Immature natural killer cell (primary cell): ENCODE measurements at regions not wholly inside any gene's neighbourhood (a gene's known extent, or its start where the extent isn't known, plus 50 kb on each side); places are given as distances from the start of the nearest gene placed in this dataset.

Experiments used
- DNase-seq, 3 donors: peaks; one replicate each; pipeline ENCODE4 v3.0.0; 2022; ENCODE audit warnings: mixed read lengths in 1 of 3
- H3K27ac Mint-ChIP-seq, 6 donors: one replicate each; pipeline ENCODE4 v1.8.0; 2020; ENCODE audit warnings: mixed read lengths in 6 of 6, mild to moderate bottlenecking in 5 of 6, inconsistent platforms in 4 of 6, moderate library complexity in 3 of 6
- H3K27me3 Mint-ChIP-seq, 3 donors: one replicate each; pipeline ENCODE4 v1.8.0; 2020 to 2021; ENCODE audit warnings: low read depth in 3 of 3, mild to moderate bottlenecking in 3 of 3, mixed read lengths in 3 of 3, moderate library complexity in 3 of 3, inconsistent platforms in 1 of 3
- H3K36me3 Mint-ChIP-seq, 3 donors: one replicate each; pipeline ENCODE4 v1.8.0; 2020; ENCODE audit warnings: mixed read lengths in 3 of 3, inconsistent platforms in 2 of 3, mild to moderate bottlenecking in 2 of 3
- H3K4me1 Mint-ChIP-seq, 2 donors: one replicate each; pipeline ENCODE4 v1.8.0; 2020; ENCODE audit warnings: inconsistent platforms in 2 of 2, mild to moderate bottlenecking in 2 of 2, mixed read lengths in 2 of 2, moderate library complexity in 1 of 2
- H3K4me3 Mint-ChIP-seq, 5 donors: one replicate each; pipeline ENCODE4 v1.8.0; 2020; ENCODE audit warnings: mild to moderate bottlenecking in 5 of 5, mixed read lengths in 5 of 5, inconsistent platforms in 3 of 5, moderate library complexity in 3 of 5
- H3K9me3 Mint-ChIP-seq, 6 donors: one replicate each; pipeline ENCODE4 v1.8.0; 2020; ENCODE audit warnings: mild to moderate bottlenecking in 6 of 6, mixed read lengths in 6 of 6, inconsistent platforms in 4 of 6, moderate library complexity in 3 of 6

GRCh38 chr1:38787041-38787440 is 72.5 kb downstream of the RRAGC start:
- Mint-ChIP-seq H3K9me3 (peaks cover 0 to 1% (median 0%) of the 10 kb centered on the region in 6 donors), H3K36me3 (no peaks in the 10 kb centered on the region), H3K4me1 (no peaks in the 10 kb centered on the region), H3K27ac (no peak overlapping the region), H3K27me3 (peaks cover 1 to 28% (median 5%) of the 10 kb centered on the region in 3 donors), H3K4me3 (no peak overlapping the region)
- DNase-seq: no peak

DNA sequence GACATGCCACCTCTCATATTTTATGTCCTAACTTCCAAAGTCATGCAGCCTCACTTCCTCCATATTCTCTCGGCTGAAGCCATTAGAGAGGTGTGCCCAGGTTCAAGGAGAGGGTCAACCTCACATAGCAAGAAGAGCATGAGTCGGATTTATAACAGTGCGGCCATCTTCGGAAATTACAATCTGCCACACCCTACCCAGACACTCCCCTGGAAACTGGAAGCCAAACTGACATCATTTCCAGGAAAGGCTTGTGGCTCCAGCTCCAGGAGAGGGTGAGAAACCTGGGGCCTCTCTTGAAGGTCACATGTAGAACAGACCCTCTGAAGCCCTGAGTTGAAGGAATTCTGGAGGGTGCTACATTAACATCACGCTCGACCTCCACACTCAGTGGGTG is 73.5 kb downstream of the RRAGC start:
- Mint-ChIP-seq H3K4me3 (no peak overlapping the region), H3K36me3 (no peaks in the 10 kb centered on the region), H3K9me3 (no peaks in the 10 kb centered on the region), H3K4me1 (no peaks in the 10 kb centered on the region), H3K27me3 (peaks cover 5 to 32% (median 7%) of the 10 kb centered on the region in 3 donors), H3K27ac (no peak overlapping the region)
- no peak for DNase-seq

DNA sequence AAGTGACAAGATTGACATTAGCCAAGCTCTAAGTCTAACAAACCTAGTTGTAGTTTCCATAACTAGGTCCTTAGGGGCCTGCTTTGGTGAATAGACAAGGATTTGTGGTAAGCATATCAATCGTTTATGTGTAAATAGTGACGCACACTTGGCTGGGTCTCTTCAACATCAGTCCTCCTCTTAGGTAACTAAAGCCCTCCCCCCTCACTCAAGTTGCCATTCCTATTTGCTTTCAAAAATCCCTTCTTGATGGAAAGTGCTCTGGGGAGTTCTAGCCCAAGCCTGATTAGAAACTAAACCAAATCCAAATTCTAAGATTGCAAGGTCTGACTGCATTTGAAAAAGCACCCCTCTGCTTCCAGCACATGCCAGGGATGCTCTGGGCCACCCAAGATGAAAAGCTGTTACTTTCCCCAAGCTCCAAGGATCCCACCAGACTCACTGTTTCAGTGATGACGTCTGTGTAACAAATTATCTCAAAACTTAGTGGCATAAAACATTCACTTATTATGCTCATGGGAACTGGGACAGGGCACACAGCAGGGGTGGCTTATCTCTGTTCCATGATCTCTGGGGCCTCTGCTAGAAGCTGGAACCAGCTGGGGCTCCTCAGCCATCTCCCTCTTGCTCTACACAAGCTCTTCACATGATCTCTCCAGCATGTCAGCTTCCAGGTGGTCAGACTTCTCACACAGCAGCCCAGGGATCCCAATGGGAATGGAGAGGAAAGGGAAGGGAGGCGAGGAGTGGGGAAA is 74.1 kb downstream of the RRAGC start:
- H3K27me3 Mint-ChIP-seq: peaks cover 5 to 34% (median 7%) of the 10 kb centered on the region in 3 donors
- no peaks in the 10 kb centered on the region for H3K9me3 Mint-ChIP-seq
- DNase-seq: no peak
- H3K27ac Mint-ChIP-seq: no peak overlapping the region
- no peak overlapping the region for H3K4me3 Mint-ChIP-seq
- no peaks in the 10 kb centered on the region for H3K36me3 Mint-ChIP-seq
- H3K4me1 Mint-ChIP-seq: no peaks in the 10 kb centered on the region

DNA sequence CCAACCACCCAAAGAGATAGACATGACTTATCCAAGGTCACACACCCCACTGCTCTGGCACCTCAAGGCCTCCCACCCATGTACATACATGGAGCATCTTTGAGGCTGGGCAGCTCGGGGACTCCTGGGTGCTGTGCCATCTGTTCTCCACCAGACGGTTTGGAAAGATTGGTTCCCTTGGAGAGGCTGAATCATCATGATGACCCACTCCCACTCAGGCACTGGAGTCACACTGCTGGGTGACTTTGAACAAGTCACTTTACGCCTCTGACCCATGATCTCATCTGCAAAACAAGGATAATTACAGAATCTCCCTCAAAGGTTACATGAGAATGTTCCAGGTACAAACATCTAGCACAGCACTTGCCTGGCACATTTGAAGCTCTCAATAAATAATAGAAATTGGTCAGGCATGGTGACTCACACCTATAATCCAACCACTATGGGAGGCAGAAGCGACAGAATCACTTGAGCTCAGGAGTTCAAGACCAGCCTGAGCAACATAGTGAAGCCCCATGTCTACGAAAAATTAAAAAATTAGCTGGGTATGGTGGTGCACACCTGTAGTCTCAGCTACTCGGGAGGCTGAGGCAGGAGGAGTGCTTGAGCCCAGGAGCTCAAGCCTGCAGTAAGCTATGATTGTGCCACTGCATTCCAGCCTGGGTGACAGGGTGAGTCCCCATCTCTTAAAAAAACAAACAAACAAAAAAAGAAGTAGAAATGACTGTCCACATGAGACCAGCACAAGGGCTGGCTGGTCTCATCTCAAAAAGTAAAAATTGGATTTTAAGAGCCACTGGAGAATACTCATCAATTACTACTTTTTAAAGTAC is 74.9 kb downstream of the RRAGC start:
- no peak overlapping the region for H3K4me3 Mint-ChIP-seq
- peaks cover 5 to 31% (median 7%) of the 10 kb centered on the region in 3 donors for H3K27me3 Mint-ChIP-seq
- H3K4me1 Mint-ChIP-seq: no peaks in the 10 kb centered on the region
- DNase-seq: no peak
- H3K36me3 Mint-ChIP-seq: no peaks in the 10 kb centered on the region
- H3K9me3 Mint-ChIP-seq: no peaks in the 10 kb centered on the region
- no peak overlapping the region for H3K27ac Mint-ChIP-seq

DNA sequence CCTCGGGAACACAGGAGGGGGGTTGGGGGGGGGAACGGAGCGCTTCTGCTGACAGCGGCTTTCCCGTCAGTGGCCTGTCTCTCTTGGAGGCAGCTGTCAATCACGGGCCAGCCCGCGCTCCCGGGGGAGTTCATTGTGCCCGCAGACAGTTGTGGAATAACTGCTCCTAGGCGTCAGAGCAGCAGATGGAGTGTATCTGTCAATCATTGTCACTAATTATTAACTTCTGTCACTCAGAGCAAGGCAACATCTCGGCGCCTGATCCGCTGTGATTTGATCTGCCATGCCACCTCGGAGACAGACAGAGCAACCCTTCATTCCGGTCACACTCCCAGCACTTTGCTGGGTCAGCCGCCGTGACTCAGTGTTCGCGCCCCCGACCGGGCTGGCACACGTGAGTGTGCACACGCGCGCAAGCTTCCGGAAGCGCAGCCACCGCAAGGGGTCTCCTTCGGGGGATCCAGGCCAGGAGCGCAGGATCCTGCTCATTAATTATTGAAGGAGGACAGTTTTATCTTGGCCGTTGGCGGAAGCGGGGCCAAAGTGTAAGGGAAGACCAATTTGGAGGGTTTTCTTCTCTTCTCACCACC is 75.8 kb downstream of the RRAGC start:
- H3K4me1 Mint-ChIP-seq: no peaks in the 10 kb centered on the region
- H3K9me3 Mint-ChIP-seq: no peaks in the 10 kb centered on the region
- no peak for DNase-seq
- H3K27me3 Mint-ChIP-seq: peaks cover 5 to 26% (median 5%) of the 10 kb centered on the region in 3 donors
- H3K27ac Mint-ChIP-seq: no peak overlapping the region
- H3K36me3 Mint-ChIP-seq: no peaks in the 10 kb centered on the region
- H3K4me3 Mint-ChIP-seq: no peak overlapping the region

GRCh38 chr1:38781872-38782617 is 77.5 kb downstream of the RRAGC start:
- H3K4me1 Mint-ChIP-seq: no peaks in the 10 kb centered on the region
- H3K36me3 Mint-ChIP-seq: no peaks in the 10 kb centered on the region
- peaks cover 3 to 17% (median 5%) of the 10 kb centered on the region in 3 donors for H3K27me3 Mint-ChIP-seq
- no peak for DNase-seq
- no peaks in the 10 kb centered on the region for H3K9me3 Mint-ChIP-seq
- H3K4me3 Mint-ChIP-seq: no peak overlapping the region
- no peak overlapping the region for H3K27ac Mint-ChIP-seq

- Mint-ChIP-seq H3K36me3 (no peaks in the 10 kb centered on the region), H3K4me3 (no peak overlapping the region), H3K27ac (no peak overlapping the region), H3K9me3 (no peaks in the 10 kb centered on the region), H3K4me1 (no peaks in the 10 kb centered on the region), H3K27me3 (peaks cover 3 to 17% (median 3%) of the 10 kb centered on the region in 3 donors)
- DNase-seq: no peak
Observed at GRCh38 chr1:38780133-38780532, 79.4 kb downstream of the RRAGC start.

DNA sequence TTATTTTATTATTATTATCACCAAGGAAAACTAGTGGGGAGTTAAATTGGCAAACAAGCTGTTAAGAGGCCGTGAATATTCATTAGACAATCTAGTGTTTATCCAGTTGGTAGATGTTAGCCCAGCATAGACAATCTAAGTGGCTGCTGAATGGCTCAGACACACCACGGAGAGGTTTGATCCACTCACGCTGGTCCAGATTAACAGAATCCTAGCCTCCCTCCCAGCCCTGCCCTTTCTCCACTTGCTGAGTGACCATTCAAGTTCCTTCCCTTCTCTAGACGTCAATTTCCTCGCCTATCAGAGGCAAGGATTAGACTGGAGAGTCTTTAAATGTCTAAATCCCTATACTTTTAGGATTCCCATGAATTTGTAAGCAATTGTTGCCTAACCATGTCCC is 80.1 kb downstream of the RRAGC start:
- no peaks in the 10 kb centered on the region for H3K4me1 Mint-ChIP-seq
- H3K36me3 Mint-ChIP-seq: no peaks in the 10 kb centered on the region
- DNase-seq: no peak
- H3K27ac Mint-ChIP-seq: no peak overlapping the region
- H3K9me3 Mint-ChIP-seq: no peaks in the 10 kb centered on the region
- H3K4me3 Mint-ChIP-seq: no peak overlapping the region
- H3K27me3 Mint-ChIP-seq: peaks cover 3 to 14% (median 3%) of the 10 kb centered on the region in 3 donors

DNA sequence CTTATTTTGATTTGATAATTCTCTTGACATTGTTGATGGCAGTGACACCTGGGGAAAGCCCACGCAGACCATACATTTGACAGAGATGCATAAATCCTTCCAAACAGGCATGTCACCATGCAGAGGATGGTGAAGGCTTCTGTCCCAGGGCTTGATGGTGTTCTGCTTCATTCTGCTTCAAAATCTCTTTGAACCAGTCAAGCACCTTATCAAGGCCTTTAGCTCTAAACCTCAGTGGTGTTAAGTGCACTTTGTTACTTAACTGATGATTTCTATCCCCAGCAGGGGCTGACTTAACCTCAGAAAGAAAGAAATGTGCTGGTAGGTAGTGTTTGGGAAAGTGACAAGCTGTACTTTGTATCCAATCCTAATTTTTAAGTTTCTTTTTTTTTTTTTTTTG is 81.1 kb downstream of the RRAGC start:
- Mint-ChIP-seq H3K27me3 (peaks cover 4 to 14% (median 5%) of the 10 kb centered on the region in 3 donors), H3K4me3 (no peak overlapping the region), H3K4me1 (no peaks in the 10 kb centered on the region), H3K27ac (no peak overlapping the region), H3K9me3 (no peaks in the 10 kb centered on the region), H3K36me3 (no peaks in the 10 kb centered on the region)
- no peak for DNase-seq

DNA sequence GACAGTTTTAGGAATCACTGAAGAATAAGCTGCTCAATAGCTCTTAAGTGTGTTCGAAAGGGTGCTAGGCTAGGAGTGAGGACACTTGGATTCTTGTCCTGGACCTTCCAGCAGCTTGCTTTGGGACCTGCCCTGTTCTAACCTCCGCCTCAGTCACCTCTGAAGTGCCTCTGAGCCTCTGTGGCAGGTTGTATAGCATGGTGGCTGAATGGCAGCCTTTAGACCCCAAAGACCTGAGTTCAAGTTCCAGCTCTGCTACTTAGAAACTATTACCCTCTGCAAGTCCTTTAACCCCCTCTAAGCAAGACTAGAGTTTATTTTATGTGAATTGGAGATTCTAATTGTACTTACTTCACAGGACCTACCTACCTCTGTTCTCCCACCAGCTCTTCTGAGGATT is 81.5 kb downstream of the RRAGC start:
- Mint-ChIP-seq H3K4me3 (no peak overlapping the region), H3K27me3 (peaks cover 4 to 14% (median 6%) of the 10 kb centered on the region in 3 donors), H3K36me3 (no peaks in the 10 kb centered on the region), H3K27ac (no peak overlapping the region), H3K9me3 (no peaks in the 10 kb centered on the region), H3K4me1 (no peaks in the 10 kb centered on the region)
- no peak for DNase-seq

- H3K4me1 Mint-ChIP-seq: no peaks in the 10 kb centered on the region
- DNase-seq: no peak
- no peak overlapping the region for H3K27ac Mint-ChIP-seq
- H3K27me3 Mint-ChIP-seq: peaks cover 4 to 14% (median 6%) of the 10 kb centered on the region in 3 donors
- no peak overlapping the region for H3K4me3 Mint-ChIP-seq
- H3K36me3 Mint-ChIP-seq: no peaks in the 10 kb centered on the region
- H3K9me3 Mint-ChIP-seq: no peaks in the 10 kb centered on the region
Observed at GRCh38 chr1:38777464-38777957, 82.1 kb downstream of the RRAGC start.

GRCh38 chr1:38776466-38777065 is 83.0 kb downstream of the RRAGC start:
- H3K4me3 Mint-ChIP-seq: no peak overlapping the region
- no peaks in the 10 kb centered on the region for H3K36me3 Mint-ChIP-seq
- no peak for DNase-seq
- H3K27ac Mint-ChIP-seq: no peak overlapping the region
- peaks cover 4 to 10% (median 6%) of the 10 kb centered on the region in 3 donors for H3K27me3 Mint-ChIP-seq
- no peaks in the 10 kb centered on the region for H3K4me1 Mint-ChIP-seq
- H3K9me3 Mint-ChIP-seq: no peaks in the 10 kb centered on the region

GRCh38 chr1:38775175-38775845 is 84.3 kb downstream of the RRAGC start:
- Mint-ChIP-seq H3K27me3 (peaks cover 1 to 9% (median 2%) of the 10 kb centered on the region in 3 donors), H3K9me3 (no peaks in the 10 kb centered on the region), H3K36me3 (no peaks in the 10 kb centered on the region), H3K4me1 (no peaks in the 10 kb centered on the region), H3K4me3 (no peak overlapping the region), H3K27ac (no peak overlapping the region)
- DNase-seq: no peak
